Fibroblast of villous mesenchyme (primary cell): ENCODE measurements at regions not wholly inside any gene's neighbourhood (a gene's known extent, or its start where the extent isn't known, plus 50 kb on each side); places are given as distances from the start of the nearest gene placed in this dataset.

ENCODE experiments used
- DNase-seq: peaks from one replicate; pipeline ENCODE4 v3.0.0-alpha.2; 2010; ENCODE audit warnings: low read depth
- H3K4me3 ChIP-seq: 2 replicates; pipeline ENCODE4 v1.5.1; 2011; ENCODE audit warnings: low read depth, mild to moderate bottlenecking, low read length
- TF ChIP-seq, protein P1 (sequence below): IDR thresholded peaks from 2 replicates; pipeline ENCODE4 v1.5.1; 2012; ENCODE audit warnings: low read depth, mild to moderate bottlenecking, low read length; ENCODE audit not compliant: insufficient read depth

DNA sequence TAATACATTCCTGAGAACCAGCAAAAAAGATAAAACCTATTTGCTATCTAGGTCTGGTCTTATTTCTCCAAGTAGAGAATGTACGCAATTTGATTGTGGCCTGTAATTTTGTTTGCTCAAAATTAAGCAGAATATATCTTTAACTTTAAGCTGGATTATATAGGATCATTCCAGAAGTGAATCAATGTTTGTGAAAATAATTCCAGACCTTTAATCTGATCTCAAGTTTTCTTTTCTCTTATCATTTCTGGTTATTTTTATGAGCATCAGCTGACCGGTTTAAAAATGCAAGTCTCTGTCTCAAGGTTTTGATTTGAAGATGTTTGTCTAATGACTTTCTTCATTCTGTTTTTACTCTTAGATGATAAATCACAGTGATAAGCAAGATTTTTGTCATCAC is 997.9 kb upstream of the FLRT2 start:
- no peak for DNase-seq
- TF ChIP-seq, protein P1, sequence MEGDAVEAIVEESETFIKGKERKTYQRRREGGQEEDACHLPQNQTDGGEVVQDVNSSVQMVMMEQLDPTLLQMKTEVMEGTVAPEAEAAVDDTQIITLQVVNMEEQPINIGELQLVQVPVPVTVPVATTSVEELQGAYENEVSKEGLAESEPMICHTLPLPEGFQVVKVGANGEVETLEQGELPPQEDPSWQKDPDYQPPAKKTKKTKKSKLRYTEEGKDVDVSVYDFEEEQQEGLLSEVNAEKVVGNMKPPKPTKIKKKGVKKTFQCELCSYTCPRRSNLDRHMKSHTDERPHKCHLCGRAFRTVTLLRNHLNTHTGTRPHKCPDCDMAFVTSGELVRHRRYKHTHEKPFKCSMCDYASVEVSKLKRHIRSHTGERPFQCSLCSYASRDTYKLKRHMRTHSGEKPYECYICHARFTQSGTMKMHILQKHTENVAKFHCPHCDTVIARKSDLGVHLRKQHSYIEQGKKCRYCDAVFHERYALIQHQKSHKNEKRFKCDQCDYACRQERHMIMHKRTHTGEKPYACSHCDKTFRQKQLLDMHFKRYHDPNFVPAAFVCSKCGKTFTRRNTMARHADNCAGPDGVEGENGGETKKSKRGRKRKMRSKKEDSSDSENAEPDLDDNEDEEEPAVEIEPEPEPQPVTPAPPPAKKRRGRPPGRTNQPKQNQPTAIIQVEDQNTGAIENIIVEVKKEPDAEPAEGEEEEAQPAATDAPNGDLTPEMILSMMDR: no peak
- H3K4me3 ChIP-seq: no peak overlapping the region

DNA sequence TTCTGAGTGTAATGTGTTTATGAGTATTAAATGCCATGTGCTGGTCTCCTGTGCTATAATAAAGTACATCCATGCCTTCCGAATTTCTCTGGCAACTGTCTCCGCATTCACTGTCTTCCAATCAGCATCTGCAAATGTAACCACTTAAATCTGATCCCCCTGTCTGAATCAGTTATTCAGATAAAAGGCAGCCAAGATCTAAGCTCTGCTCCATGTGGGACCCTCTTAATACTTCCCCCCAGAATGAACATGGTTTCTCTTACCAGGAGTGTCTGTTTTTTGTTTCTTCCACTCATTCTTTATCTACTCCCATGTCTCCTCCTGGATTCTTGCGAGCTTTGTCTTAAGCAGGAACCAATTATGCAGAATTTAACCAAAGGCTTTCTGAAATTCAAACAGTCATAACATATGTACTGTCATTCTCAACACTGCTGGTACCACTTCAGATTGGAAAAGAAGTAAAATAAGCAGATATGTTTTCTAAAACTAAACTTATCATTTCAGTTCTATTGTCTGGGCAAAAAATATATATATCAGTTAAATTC is 996.7 kb upstream of the FLRT2 start:
- no peak for DNase-seq
- H3K4me3 ChIP-seq: no peak overlapping the region
- TF ChIP-seq, protein P1: no peak

DNA sequence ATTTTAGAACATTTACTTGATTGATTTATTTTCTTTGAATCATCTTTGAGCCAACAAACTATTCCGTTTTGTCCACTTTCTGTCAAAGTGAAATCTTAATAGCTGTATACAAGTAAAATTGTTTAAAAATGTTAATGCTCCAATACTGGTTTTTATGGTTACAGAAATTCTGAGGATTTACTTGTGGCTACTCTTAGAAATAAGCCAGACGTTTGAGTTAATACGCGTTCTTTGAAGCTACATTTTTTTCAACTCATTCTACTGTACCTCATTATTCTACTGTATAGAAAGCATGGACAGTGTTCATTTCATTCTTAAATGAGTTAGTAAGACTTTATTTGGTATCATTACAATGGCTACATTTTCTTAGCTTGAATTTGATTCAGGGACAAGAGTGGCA is 996.2 kb upstream of the FLRT2 start:
- no peak for DNase-seq
- TF ChIP-seq, protein P1: no peak
- no peak overlapping the region for H3K4me3 ChIP-seq

DNA sequence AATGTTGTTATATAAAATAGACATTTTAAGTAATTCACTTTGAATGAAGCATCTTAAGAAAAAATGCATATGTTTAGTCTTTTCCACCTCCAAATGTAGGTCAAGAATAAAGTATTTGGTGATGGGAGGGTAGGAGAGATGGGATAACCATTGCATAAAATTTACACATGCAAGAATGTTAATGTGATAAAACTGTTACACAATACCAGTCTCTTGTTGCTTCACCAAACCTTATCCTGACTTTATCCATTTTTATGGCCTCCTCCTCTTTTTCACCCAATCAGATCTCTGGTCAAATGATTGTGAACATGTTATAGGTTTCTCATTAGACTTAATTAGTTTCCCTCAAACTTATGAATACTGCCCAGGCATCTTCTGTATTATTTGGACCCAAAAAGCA is 994.5 kb upstream of the FLRT2 start:
- no peak overlapping the region for H3K4me3 ChIP-seq
- TF ChIP-seq, protein P1: no peak

DNA sequence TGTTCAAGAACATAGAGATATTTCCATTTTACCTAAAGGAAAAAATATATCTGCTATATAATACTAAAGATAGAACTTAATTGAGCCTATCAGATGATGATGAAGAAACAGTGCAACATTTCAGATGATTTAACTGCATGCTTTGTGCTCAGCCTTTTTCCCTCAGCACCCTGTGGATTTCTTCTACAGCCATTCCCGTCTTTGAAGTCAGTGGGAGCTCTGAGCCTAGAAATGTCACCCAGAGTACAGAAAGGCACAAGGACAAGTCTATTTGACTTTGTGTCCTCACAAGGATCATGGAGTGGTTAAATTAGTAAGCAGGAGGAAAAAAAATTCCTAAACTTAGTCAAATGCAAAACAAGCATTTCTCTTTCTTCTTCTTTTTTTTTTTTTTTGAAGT is 994.0 kb upstream of the FLRT2 start:
- TF ChIP-seq, protein P1: no peak
- no peak for DNase-seq

More for the DNA sequence above, 994.5 kb upstream of the FLRT2 start:
- peak; percentile 3 for DNase-seq

DNA sequence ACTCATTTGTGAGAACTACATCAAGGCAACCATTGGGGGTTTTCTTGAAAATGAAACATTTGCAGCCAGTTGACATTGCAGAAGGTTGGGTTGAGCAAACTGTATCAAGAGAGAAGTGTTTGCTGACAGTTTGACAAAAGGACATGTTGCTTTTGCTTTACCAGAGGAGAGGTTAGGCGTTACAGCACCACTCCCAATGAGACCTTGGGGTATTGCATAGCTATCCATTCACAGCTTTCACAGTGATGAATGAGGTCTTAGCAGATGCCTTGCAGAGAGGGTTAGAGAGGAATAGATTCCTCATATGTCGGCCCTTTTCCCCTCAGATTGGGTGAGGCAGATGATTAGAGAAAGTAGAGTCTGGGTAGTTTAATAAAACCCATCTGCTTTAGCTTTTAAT is 988.9 kb upstream of the FLRT2 start:
- DNase-seq: no peak
- no peak overlapping the region for H3K4me3 ChIP-seq
- TF ChIP-seq, protein P1: no peak

More for the DNA sequence above, 994.0 kb upstream of the FLRT2 start:
- H3K4me3 ChIP-seq: no peak overlapping the region

DNA sequence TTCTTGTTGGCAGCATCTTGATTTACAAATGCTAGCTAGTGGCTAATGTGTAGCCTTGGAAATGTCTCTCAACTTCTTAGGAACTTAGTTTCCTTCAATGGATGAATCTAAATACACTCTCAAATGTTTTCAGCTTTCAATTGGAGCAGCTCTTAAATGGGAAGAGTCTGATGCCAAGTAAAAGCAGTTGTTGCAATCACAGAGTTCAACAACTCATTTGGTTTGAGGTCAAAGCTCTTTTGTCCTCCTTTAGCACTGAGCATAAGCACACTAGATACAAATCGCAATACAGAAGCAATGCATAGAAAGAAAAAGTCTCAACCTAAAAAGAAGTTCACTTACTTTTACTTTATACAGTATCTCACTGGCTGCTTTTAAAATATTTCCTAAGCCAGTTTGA is 986.1 kb upstream of the FLRT2 start:
- H3K4me3 ChIP-seq: no peak overlapping the region
- no peak for DNase-seq
- TF ChIP-seq, protein P1: no peak
